Activated naive CD8-positive, alpha-beta T cell treated with anti-CD3 and anti-CD28 coated beads, Interleukin-2, amount 50 U/mL, for 24 hours (primary cell): ENCODE measurements at regions not wholly inside any gene's neighbourhood (a gene's known extent, or its start where the extent isn't known, plus 50 kb on each side); places are given as distances from the start of the nearest gene placed in this dataset.

Experiments used
- ATAC-seq: fragments of 150-1000 bp; cut with Tn5 transposase; one replicate; pipeline ENCODE4 v1.10.0; 2021
- DNase-seq: peaks from one replicate; pipeline ENCODE4 v3.0.0; 2021
- H3K27ac Mint-ChIP-seq: one replicate; pipeline ENCODE4 v1.8.0; 2021; ENCODE audit warnings: mild to moderate bottlenecking, mixed read lengths
- H3K27me3 Mint-ChIP-seq: one replicate; pipeline ENCODE4 v1.8.0; 2021; ENCODE audit warnings: mixed read lengths
- H3K36me3 Mint-ChIP-seq: one replicate; pipeline ENCODE4 v1.8.0; 2021; ENCODE audit warnings: low read depth, mixed read lengths
- H3K4me1 Mint-ChIP-seq: one replicate; pipeline ENCODE4 v1.8.0; 2021; ENCODE audit warnings: mixed read lengths
- H3K4me3 Mint-ChIP-seq: one replicate; pipeline ENCODE4 v1.8.0; 2021; ENCODE audit warnings: mild to moderate bottlenecking, moderate library complexity, mixed read lengths
- H3K9me3 Mint-ChIP-seq: one replicate; pipeline ENCODE4 v1.8.0; 2021; ENCODE audit warnings: mixed read lengths

- Mint-ChIP-seq H3K27me3 (no peaks in the 10 kb centered on the region), H3K36me3 (no peaks in the 10 kb centered on the region), H3K4me3 (no peak overlapping the region), H3K27ac (no peak overlapping the region), H3K4me1 (no peaks in the 10 kb centered on the region), H3K9me3 (peaks cover 4% of the 10 kb centered on the region)
- ATAC-seq (peak; percentile 54), DNase-seq (peak; percentile 33)
Observed at GRCh38 chr4:179867300-179867878, 2375.8 kb upstream of the TENM3 start.

GRCh38 chr4:179871726-179872125 lies 2371.5 kb upstream of the TENM3 start:
- Mint-ChIP-seq H3K9me3 (peaks cover 4% of the 10 kb centered on the region), H3K4me3 (no peak overlapping the region), H3K27ac (no peak overlapping the region), H3K27me3 (no peaks in the 10 kb centered on the region), H3K36me3 (no peaks in the 10 kb centered on the region), H3K4me1 (no peaks in the 10 kb centered on the region)
- ATAC-seq: no peak
- no peak for DNase-seq

- no peak overlapping the region for H3K27ac Mint-ChIP-seq
- H3K9me3 Mint-ChIP-seq: peaks cover 9% of the 10 kb centered on the region
- no peak overlapping the region for H3K4me3 Mint-ChIP-seq
- ATAC-seq (no peak), DNase-seq (no peak)
- H3K36me3 Mint-ChIP-seq: no peaks in the 10 kb centered on the region
- H3K4me1 Mint-ChIP-seq: no peaks in the 10 kb centered on the region
- H3K27me3 Mint-ChIP-seq: no peaks in the 10 kb centered on the region
Observed at GRCh38 chr4:179872755-179873154, 2370.4 kb upstream of the TENM3 start.

- Mint-ChIP-seq H3K36me3 (no peaks in the 10 kb centered on the region), H3K27ac (no peak overlapping the region), H3K4me1 (no peaks in the 10 kb centered on the region), H3K9me3 (peaks cover 7% of the 10 kb centered on the region), H3K4me3 (no peak overlapping the region), H3K27me3 (no peaks in the 10 kb centered on the region)
- ATAC-seq (no peak), DNase-seq (no peak)
Observed at GRCh38 chr4:179880756-179881155, 2362.4 kb upstream of the TENM3 start.

GRCh38 chr4:179894066-179894778 lies 2349.0 kb upstream of the TENM3 start:
- Mint-ChIP-seq H3K9me3 (peaks cover 3% of the 10 kb centered on the region), H3K27me3 (no peaks in the 10 kb centered on the region), H3K4me1 (no peaks in the 10 kb centered on the region), H3K36me3 (no peaks in the 10 kb centered on the region), H3K27ac (no peak overlapping the region), H3K4me3 (no peak overlapping the region)
- DNase-seq (no peak), ATAC-seq (no peak)

- Mint-ChIP-seq H3K27me3 (no peaks in the 10 kb centered on the region), H3K4me3 (no peak overlapping the region), H3K4me1 (no peaks in the 10 kb centered on the region), H3K9me3 (peaks cover 14% of the 10 kb centered on the region), H3K27ac (no peak overlapping the region), H3K36me3 (peaks cover 2% of the 10 kb centered on the region)
- DNase-seq (no peak), ATAC-seq (no peak)
Observed at GRCh38 chr4:179919587-179919986, 2323.6 kb upstream of the TENM3 start.

- ATAC-seq (no peak), DNase-seq (no peak)
- H3K27ac Mint-ChIP-seq: no peak overlapping the region
- peaks cover 6% of the 10 kb centered on the region for H3K9me3 Mint-ChIP-seq
- no peaks in the 10 kb centered on the region for H3K27me3 Mint-ChIP-seq
- no peaks in the 10 kb centered on the region for H3K36me3 Mint-ChIP-seq
- H3K4me1 Mint-ChIP-seq: no peaks in the 10 kb centered on the region
- H3K4me3 Mint-ChIP-seq: no peak overlapping the region
Observed at GRCh38 chr4:179927473-179927872, 2315.7 kb upstream of the TENM3 start.

GRCh38 chr4:179941911-179942310 lies 2301.3 kb upstream of the TENM3 start:
- Mint-ChIP-seq H3K4me1 (no peaks in the 10 kb centered on the region), H3K9me3 (peaks cover 13% of the 10 kb centered on the region), H3K27ac (no peak overlapping the region), H3K27me3 (no peaks in the 10 kb centered on the region), H3K4me3 (no peak overlapping the region), H3K36me3 (no peaks in the 10 kb centered on the region)
- ATAC-seq (no peak), DNase-seq (no peak)

GRCh38 chr4:179976777-179977176 lies 2266.4 kb upstream of the TENM3 start:
- DNase-seq (no peak), ATAC-seq (no peak)
- peaks cover 14% of the 10 kb centered on the region for H3K9me3 Mint-ChIP-seq
- H3K36me3 Mint-ChIP-seq: no peaks in the 10 kb centered on the region
- H3K4me3 Mint-ChIP-seq: no peak overlapping the region
- no peaks in the 10 kb centered on the region for H3K27me3 Mint-ChIP-seq
- no peak overlapping the region for H3K27ac Mint-ChIP-seq
- H3K4me1 Mint-ChIP-seq: no peaks in the 10 kb centered on the region

- Mint-ChIP-seq H3K4me1 (no peaks in the 10 kb centered on the region), H3K4me3 (no peak overlapping the region), H3K9me3 (peaks cover 14% of the 10 kb centered on the region), H3K27ac (no peak overlapping the region), H3K27me3 (no peaks in the 10 kb centered on the region), H3K36me3 (no peaks in the 10 kb centered on the region)
- ATAC-seq (no peak), DNase-seq (no peak)
Observed at GRCh38 chr4:179977378-179977777, 2265.8 kb upstream of the TENM3 start.

GRCh38 chr4:179981161-179981560 lies 2262.0 kb upstream of the TENM3 start:
- no peaks in the 10 kb centered on the region for H3K4me1 Mint-ChIP-seq
- no peak for ATAC-seq
- no peak overlapping the region for H3K4me3 Mint-ChIP-seq
- H3K27ac Mint-ChIP-seq: no peak overlapping the region
- H3K9me3 Mint-ChIP-seq: peaks cover 7% of the 10 kb centered on the region
- no peaks in the 10 kb centered on the region for H3K27me3 Mint-ChIP-seq
- no peaks in the 10 kb centered on the region for H3K36me3 Mint-ChIP-seq
- no peak for DNase-seq

GRCh38 chr4:179989975-179990374 lies 2253.2 kb upstream of the TENM3 start:
- no peak overlapping the region for H3K27ac Mint-ChIP-seq
- H3K4me1 Mint-ChIP-seq: no peaks in the 10 kb centered on the region
- H3K36me3 Mint-ChIP-seq: no peaks in the 10 kb centered on the region
- no peaks in the 10 kb centered on the region for H3K27me3 Mint-ChIP-seq
- H3K9me3 Mint-ChIP-seq: peaks cover 8% of the 10 kb centered on the region
- DNase-seq (no peak), ATAC-seq (no peak)
- no peak overlapping the region for H3K4me3 Mint-ChIP-seq

GRCh38 chr4:180009316-180009715 lies 2233.9 kb upstream of the TENM3 start:
- H3K27me3 Mint-ChIP-seq: no peaks in the 10 kb centered on the region

GRCh38 chr4:180028682-180029081 lies 2214.5 kb upstream of the TENM3 start:
- no peak for ATAC-seq
- H3K4me1 Mint-ChIP-seq: no peaks in the 10 kb centered on the region
- H3K27me3 Mint-ChIP-seq: no peaks in the 10 kb centered on the region

More at GRCh38 chr4:180009316-180009715, 2233.9 kb upstream of the TENM3 start:
- DNase-seq: no peak
- Mint-ChIP-seq H3K27ac (no peak overlapping the region), H3K4me1 (no peaks in the 10 kb centered on the region), H3K4me3 (no peak overlapping the region), H3K9me3 (peaks cover 8% of the 10 kb centered on the region), H3K36me3 (no peaks in the 10 kb centered on the region)
- no peak for ATAC-seq

GRCh38 chr4:180031330-180031729 lies 2211.9 kb upstream of the TENM3 start:
- Mint-ChIP-seq H3K4me1 (no peaks in the 10 kb centered on the region), H3K4me3 (no peak overlapping the region), H3K9me3 (peaks cover 8% of the 10 kb centered on the region), H3K27me3 (no peaks in the 10 kb centered on the region), H3K27ac (no peak overlapping the region), H3K36me3 (no peaks in the 10 kb centered on the region)
- DNase-seq: no peak
- no peak for ATAC-seq

More at GRCh38 chr4:180028682-180029081, 2214.5 kb upstream of the TENM3 start:
- Mint-ChIP-seq H3K4me3 (no peak overlapping the region), H3K9me3 (peaks cover under 1% of the 10 kb centered on the region), H3K27ac (no peak overlapping the region), H3K36me3 (no peaks in the 10 kb centered on the region)
- DNase-seq: no peak
